HepG2 (cell line): ENCODE measurements at regions not wholly inside any gene's neighbourhood (a gene's known extent, or its start where the extent isn't known, plus 50 kb on each side); places are given as distances from the start of the nearest gene placed in this dataset.

Experiments used
- ATAC-seq: fragments of 200-7000 bp; cut with Tn5 transposase; 3 replicates; pipeline ENCODE4 v1.9.1; 2020; ENCODE audit warnings: mild to moderate bottlenecking, moderate library complexity
- BruUV-seq: library from RNA; stranded (reverse); fragments of 400-500 nt; replicated peaks from 2 replicates; lab custom pipeline; 2021; lab: Mats Ljungman, UMichigan
- CTCF ChIA-PET: fragments of 300-600 bp; formaldehyde crosslinking; extraction: SDS; loops from one replicate; lab custom pipeline; 2021; ENCODE audit warnings: low total read pairs, inconsistent platforms, low intra/inter-chr PET ratio; lab: Yijun Ruan, JAX
- POLR2A ChIA-PET: fragments of 350-600 bp; sonication (Branson Sonifier 250); formaldehyde crosslinking; loops from one replicate; lab custom pipeline; 2020; ENCODE audit warnings: antibody characterized with exemption, inconsistent platforms; lab: Yijun Ruan, JAX
- DNase-seq: peaks from one replicate; pipeline ENCODE4 v3.0.0-alpha.2; 2015; ENCODE audit warnings: low spot score
- FAIRE-seq: peaks from 3 replicates; lab custom pipeline; 2011; peaks lifted over from hg19 to GRCh38; lab: Jason Lieb, UNC
- H2AFZ ChIP-seq: one replicate; pipeline ENCODE4 v1.6.1; 2011; ENCODE audit warnings: low read length, inconsistent platforms
- H3K27ac ChIP-seq: fragments of 300-600 bp; 3 replicates; pipeline ENCODE4 v1.8.0; 2011; ENCODE audit warnings: mixed run types, mild to moderate bottlenecking, mixed read lengths, low read length, inconsistent platforms; ENCODE audit not compliant: insufficient read depth; ENCODE audit errors: extremely low read length
- H3K27me3 ChIP-seq, 2 experiments: fragments of 200-600 bp in 1 of 2; 2 replicates in 1 of 2; 3 replicates in 1 of 2; pipeline versions ENCODE4 v1.6.0 to v1.8.0; 2011; ENCODE audit warnings: low read length in 2 of 2, mild to moderate bottlenecking in 2 of 2, moderate library complexity in 2 of 2, inconsistent platforms in 1 of 2; ENCODE audit not compliant: insufficient read depth in 2 of 2, control insufficient read depth in 1 of 2
- H3K36me3 ChIP-seq, 2 experiments: fragments of 200-600 bp in 1 of 2; replicated peaks in 1 of 2; 2 replicates in 1 of 2; 3 replicates in 1 of 2; pipeline versions ENCODE4 v1.5.1 to v1.8.0; 2011; ENCODE audit warnings: low read length in 2 of 2, inconsistent platforms in 1 of 2; ENCODE audit not compliant: insufficient read depth in 2 of 2, control insufficient read depth in 1 of 2
- H3K4me1 ChIP-seq: 2 replicates; pipeline ENCODE4 v1.5.1; 2012; ENCODE audit warnings: low read length, inconsistent platforms; ENCODE audit not compliant: insufficient read depth
- H3K4me2 ChIP-seq: 2 replicates; pipeline ENCODE4 v1.6.0; 2011; ENCODE audit warnings: low read depth, low read length, inconsistent platforms
- H3K4me3 ChIP-seq, 3 experiments: fragments of 200-600 bp in 1 of 3; sonication (generic), shearing (Covaris generic) in 1 of 3; replicated peaks in 1 of 3; 2 replicates each; pipeline ENCODE4 v1.5.1; 2011 to 2016; ENCODE audit warnings: low read length in 3 of 3, inconsistent platforms in 2 of 3, low read depth in 2 of 3, mild to moderate bottlenecking in 2 of 3, control low read depth in 1 of 3, mixed read lengths in 1 of 3; ENCODE audit not compliant: insufficient read depth in 1 of 3
- H3K79me2 ChIP-seq: one replicate; pipeline ENCODE4 v1.6.1; 2011; ENCODE audit warnings: low read length, inconsistent platforms; ENCODE audit not compliant: insufficient read depth
- H3K9ac ChIP-seq: 2 replicates; pipeline ENCODE4 v1.6.0; 2011; ENCODE audit warnings: mild to moderate bottlenecking, low read depth, low read length, inconsistent platforms; ENCODE audit not compliant: insufficient read depth
- H3K9me3 ChIP-seq: 2 replicates; pipeline ENCODE4 v1.5.1; 2012; ENCODE audit warnings: mild to moderate bottlenecking, low read length
- H4K20me1 ChIP-seq: 2 replicates; pipeline ENCODE4 v1.6.0; 2011; ENCODE audit warnings: inconsistent platforms, mild to moderate bottlenecking, low read length, moderate library complexity; ENCODE audit not compliant: insufficient read depth
- ZNF296 ChIP-seq: sonication (generic); formaldehyde crosslinking; conservative IDR thresholded peaks from 2 replicates; pipeline ENCODE4 v1.5.0; 2020; ENCODE audit warnings: mild to moderate bottlenecking, missing genetic modification reagents
- ZNF3 ChIP-seq: IDR thresholded peaks from 2 replicates; pipeline ENCODE4 v1.7.0; 2017; ENCODE audit warnings: inconsistent platforms
- ZNF383 ChIP-seq: sonication (generic); formaldehyde crosslinking; IDR thresholded peaks from 2 replicates; pipeline ENCODE4 v1.4.0; 2020; ENCODE audit warnings: missing genetic modification reagents, mild to moderate bottlenecking, borderline replicate concordance
- ZNF615 ChIP-seq: sonication (generic); formaldehyde crosslinking; IDR thresholded peaks from 2 replicates; pipeline ENCODE4 v1.5.0; 2020; ENCODE audit warnings: mild to moderate bottlenecking, missing genetic modification reagents, borderline replicate concordance
- WGBS: methylation state at CpG from one replicate; pipeline ENCODE4 v1.1.6; 2017; ENCODE audit warnings: low lambda C conversion rate; 5-methylcytosine and 5-hydroxymethylcytosine counted together
- in situ Hi-C: cut with HindIII; loops from 2 replicates; pipeline ENCODE4 v1.10.0; 2017; ENCODE audit warnings: low pct_unique_long_range_greater_than_20kb; ENCODE audit not compliant: extremely low pct_ligation_motif_present
- intact Hi-C: fragments of 100-400 bp; cut with micrococcal nuclease; formaldehyde crosslinking; loops from one replicate; pipeline ENCODE4 v1.10.0; 2022; ENCODE audit not compliant: unreplicated experiment
- TF ChIP-seq, protein P1 (sequence below): sonication (generic); formaldehyde crosslinking; IDR thresholded peaks from 2 replicates; pipeline ENCODE4 v1.5.0; 2020; ENCODE audit warnings: mild to moderate bottlenecking, missing genetic modification reagents
- TF ChIP-seq, protein P2 (sequence below): IDR thresholded peaks from 2 replicates; pipeline ENCODE4 v1.6.1; 2016; ENCODE audit warnings: missing compliant biosample characterization, missing genetic modification reagents, borderline replicate concordance
- TF ChIP-seq, protein P3 (sequence below): sonication (generic); formaldehyde crosslinking; IDR thresholded peaks from 2 replicates; pipeline ENCODE4 v1.5.0; 2020; ENCODE audit warnings: mild to moderate bottlenecking, missing genetic modification reagents

DNA sequence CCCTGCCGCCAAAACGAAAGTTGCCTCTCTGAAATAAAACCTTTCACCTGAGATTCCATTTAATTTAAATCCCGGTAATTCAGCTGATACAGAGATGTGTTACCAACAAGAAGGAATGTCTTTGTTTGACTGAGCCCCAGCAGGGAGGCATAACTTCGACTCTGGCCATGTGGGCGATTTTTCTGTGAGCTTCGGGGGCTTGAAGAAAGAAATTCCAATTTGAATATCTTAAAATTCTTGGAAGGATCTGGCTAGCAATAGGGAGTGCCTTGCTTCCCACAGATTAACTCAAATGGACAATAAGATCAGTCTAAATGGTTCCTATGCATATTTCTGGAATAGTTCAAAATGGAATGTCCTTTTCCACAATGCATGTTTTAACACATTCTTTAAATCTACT lies 252.5 kb upstream of the TMPO start (continued):
- TF ChIP-seq, protein P1, sequence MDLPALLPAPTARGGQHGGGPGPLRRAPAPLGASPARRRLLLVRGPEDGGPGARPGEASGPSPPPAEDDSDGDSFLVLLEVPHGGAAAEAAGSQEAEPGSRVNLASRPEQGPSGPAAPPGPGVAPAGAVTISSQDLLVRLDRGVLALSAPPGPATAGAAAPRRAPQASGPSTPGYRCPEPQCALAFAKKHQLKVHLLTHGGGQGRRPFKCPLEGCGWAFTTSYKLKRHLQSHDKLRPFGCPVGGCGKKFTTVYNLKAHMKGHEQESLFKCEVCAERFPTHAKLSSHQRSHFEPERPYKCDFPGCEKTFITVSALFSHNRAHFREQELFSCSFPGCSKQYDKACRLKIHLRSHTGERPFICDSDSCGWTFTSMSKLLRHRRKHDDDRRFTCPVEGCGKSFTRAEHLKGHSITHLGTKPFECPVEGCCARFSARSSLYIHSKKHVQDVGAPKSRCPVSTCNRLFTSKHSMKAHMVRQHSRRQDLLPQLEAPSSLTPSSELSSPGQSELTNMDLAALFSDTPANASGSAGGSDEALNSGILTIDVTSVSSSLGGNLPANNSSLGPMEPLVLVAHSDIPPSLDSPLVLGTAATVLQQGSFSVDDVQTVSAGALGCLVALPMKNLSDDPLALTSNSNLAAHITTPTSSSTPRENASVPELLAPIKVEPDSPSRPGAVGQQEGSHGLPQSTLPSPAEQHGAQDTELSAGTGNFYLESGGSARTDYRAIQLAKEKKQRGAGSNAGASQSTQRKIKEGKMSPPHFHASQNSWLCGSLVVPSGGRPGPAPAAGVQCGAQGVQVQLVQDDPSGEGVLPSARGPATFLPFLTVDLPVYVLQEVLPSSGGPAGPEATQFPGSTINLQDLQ (CRISPR knock-in tag), result no peak

DNA sequence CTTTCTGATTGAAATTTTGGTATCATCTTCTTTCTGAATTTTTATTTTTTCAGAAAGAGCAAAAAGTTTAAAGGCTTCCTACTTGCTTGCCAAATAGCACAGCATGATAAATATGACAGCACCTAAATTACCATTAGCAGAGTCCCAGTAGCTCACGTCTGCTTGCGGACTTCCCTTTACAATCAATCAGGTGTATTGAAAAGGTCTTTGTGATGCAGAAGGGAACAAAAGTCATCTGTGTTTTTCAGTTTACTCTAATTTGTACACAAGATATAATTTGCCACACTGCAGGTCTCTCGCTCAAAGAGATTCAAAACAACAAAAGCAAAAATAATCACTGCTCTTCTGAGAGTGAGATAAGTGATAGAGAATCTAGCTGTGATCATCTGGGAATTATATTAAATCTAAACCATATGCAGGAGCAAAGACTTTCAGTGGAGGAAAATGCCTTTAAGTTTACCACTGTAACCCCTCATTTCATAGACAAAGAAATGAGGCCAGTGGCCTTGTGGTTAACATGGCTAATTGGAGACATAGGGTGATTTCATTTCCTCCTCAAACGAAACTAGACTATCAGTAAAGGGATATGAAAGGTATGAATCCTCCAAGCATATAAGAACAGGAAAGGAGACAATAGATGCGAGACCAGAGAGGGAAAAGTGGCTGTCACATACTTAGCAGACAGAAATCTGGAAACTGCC lies 240.8 kb upstream of the TMPO start:
- Histone ChIP-seq H3K27ac (no peak overlapping the region), H3K4me3 (no peak overlapping the region), H3K4me1 (no peaks in the 10 kb centered on the region), H3K27me3 (no peaks in the 10 kb centered on the region), H4K20me1 (no peaks in the 10 kb centered on the region), H3K4me2 (no peak overlapping the region), H3K79me2 (no peaks in the 10 kb centered on the region), H3K9ac (no peak overlapping the region), H3K9me3 (no peaks in the 10 kb centered on the region), H2AFZ (no peak overlapping the region), H3K36me3 (no peaks in the 10 kb centered on the region)
- no peak for DNase-seq
- TF ChIP-seq, protein P2, sequence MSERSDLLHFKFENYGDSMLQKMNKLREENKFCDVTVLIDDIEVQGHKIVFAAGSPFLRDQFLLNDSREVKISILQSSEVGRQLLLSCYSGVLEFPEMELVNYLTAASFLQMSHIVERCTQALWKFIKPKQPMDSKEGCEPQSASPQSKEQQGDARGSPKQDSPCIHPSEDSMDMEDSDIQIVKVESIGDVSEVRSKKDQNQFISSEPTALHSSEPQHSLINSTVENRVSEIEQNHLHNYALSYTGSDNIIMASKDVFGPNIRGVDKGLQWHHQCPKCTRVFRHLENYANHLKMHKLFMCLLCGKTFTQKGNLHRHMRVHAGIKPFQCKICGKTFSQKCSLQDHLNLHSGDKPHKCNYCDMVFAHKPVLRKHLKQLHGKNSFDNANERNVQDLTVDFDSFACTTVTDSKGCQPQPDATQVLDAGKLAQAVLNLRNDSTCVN (CRISPR knock-in tag), result no peak
- TF ChIP-seq ZNF615 (no peak), ZNF296 (CRISPR knock-in tag) (no peak), ZNF3 (CRISPR knock-in tag) (no peak), ZNF383 (CRISPR knock-in tag) (no peak)
- TF ChIP-seq, protein P3, sequence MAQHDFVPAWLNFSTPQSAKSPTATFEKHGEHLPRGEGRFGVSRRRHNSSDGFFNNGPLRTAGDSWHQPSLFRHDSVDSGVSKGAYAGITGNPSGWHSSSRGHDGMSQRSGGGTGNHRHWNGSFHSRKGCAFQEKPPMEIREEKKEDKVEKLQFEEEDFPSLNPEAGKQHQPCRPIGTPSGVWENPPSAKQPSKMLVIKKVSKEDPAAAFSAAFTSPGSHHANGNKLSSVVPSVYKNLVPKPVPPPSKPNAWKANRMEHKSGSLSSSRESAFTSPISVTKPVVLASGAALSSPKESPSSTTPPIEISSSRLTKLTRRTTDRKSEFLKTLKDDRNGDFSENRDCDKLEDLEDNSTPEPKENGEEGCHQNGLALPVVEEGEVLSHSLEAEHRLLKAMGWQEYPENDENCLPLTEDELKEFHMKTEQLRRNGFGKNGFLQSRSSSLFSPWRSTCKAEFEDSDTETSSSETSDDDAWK (CRISPR knock-in tag), result no peak
- no TSS peak for BruUV-seq
- no peak for ATAC-seq
- ChIA-PET CTCF (no interaction called here), POLR2A (no interaction called here)
- WGBS, result 13% methylated on average over 5 of the region's 5 CpGs
- in situ Hi-C loops, result no loop called here
- FAIRE-seq, result no peak
- intact Hi-C loops, result no loop called here
